GM13976 (cell line): ENCODE measurements at regions not wholly inside any gene's neighbourhood (a gene's known extent, or its start where the extent isn't known, plus 50 kb on each side); places are given as distances from the start of the nearest gene placed in this dataset.
A peak's percentile ranks its signal among the peaks of the same experiment; 100 is the strongest.

Experiments
- DNase-seq: peaks from one replicate; pipeline ENCODE4 v3.0.0; 2012; ENCODE audit warnings: low spot score
- CTCF ChIP-seq: IDR thresholded peaks from 2 replicates; pipeline ENCODE4 v1.5.1; 2012; ENCODE audit warnings: borderline replicate concordance, mild to moderate bottlenecking; ENCODE audit not compliant: insufficient read depth; ENCODE audit errors: extremely low read depth, missing control alignments, control extremely low read depth
- in situ Hi-C: fragments of 300-500 bp; cut with MboI; formaldehyde crosslinking; loops from one replicate; pipeline ENCODE4 v1.12.0; 2022; ENCODE audit warnings: low sequenced_read_pairs, mixed read lengths, inconsistent platforms; ENCODE audit not compliant: unreplicated experiment

DNA sequence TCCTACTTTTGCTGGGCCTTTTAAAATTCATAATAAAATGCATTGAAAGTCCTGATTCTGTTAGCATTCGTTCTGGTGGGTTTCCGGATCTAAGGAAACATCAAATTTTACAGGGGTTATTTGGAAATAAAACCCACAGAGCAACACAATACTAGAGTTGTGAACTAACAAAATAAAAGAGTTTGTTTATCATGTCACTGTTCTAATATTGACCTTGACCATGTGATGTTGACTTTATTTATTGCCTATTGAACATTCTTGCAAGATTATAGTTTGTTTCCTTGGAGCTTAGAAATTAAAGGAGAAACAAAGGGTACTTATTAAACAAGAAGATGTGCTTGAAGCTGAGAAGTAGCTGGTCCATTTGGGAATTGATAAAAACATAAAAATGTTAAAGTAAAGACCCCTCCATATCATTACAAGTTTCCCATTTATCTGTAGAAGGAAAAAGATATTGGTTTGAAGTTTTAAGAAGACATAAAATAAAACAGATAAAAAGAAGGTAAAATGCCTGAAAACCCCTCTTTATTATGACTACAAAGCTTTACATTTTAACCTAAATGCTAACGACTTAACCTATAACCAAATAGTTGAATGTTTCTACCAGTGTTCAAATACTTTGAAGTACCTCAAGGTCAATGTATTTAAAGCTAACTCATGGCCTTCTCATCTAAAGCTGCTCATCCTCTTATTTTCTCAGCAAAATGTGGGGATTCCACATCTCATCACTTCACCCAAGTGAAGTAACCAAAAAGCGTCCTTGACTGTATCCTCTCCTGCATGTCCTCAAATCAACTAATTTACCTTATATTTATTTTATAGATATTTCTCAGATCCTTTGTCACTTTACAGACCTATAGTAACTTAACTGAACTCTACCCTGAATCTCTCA lies 179.6 kb downstream of the GASK1B start:
- no peak for DNase-seq
- TF ChIP-seq CTCF = no peak
- in situ Hi-C loops = loop anchor here (10.0 kb wide), 1 partner anchor 172 kb away; no protein-coding TSS in a partner anchor

DNA sequence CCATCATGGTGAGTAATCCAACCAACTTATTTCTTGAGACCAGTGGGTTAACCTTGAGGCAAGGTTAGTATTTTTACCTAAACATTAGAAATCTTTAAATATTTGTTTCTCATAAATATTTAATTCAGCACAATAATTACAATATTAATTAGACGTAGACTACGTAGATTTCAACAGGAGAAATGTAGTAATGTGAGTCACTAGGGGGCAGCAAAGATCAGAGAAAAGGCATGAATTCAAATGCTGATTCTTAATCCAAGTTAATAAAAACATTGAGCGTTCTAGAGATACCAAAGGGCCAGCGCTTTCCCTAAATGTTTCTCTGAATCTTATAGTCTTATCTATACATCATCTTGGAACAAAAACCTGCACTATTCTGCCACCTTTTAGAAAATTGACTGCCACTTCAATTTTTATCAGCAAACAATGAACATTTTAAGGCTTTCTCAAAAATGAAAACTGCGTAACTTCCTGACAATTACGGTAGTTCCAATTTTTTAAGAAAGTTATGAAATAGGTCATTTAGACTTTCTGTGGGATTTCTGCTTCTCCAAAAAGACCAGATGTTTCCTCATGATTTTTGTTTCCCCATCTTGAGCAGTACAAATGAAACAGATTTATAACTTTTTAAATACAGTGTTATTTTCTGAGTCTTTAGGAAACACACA lies 180.7 kb downstream of the GASK1B start:
- in situ Hi-C loops = loop anchor here (10.0 kb wide), 1 partner anchor 173 kb away; no protein-coding TSS in a partner anchor
- DNase-seq = peak; percentile 13
- peak; percentile 46 for TF ChIP-seq CTCF

- in situ Hi-C loops = no loop called here
- TF ChIP-seq CTCF = no peak
- DNase-seq = no peak
These were observed 184.2 kb downstream of the GASK1B start for GRCh38 chr4:157988641-157989040.

DNA sequence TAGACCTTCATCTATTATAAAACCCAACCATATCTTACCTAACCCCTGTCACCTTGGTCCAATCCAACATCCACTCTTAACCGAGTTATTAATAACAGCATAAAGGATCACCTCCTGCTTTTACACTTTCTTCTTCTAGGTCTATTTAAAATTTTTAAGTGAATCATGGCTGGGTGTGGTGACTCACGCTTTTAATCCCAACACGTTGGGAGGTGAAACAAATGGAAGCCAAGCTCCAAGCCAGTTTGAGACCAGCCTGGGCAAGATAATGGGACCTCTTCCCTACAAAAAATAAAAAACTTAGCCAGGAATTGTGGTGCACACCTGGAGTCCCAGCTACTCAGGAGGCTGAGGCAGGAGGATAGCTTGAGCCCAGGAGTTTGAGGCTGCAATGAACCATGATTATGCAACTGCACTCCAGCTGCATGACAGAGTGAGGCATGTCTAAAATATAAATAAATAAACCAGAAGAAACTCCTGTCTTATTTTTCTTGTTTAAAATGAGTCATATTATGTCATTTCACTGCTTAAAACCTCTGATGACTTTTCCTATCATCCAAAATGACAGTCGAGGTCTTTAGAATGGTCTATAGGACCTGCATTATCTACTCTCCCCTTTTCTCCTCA lies 188.4 kb downstream of the GASK1B start:
- in situ Hi-C loops = no loop called here

DNA sequence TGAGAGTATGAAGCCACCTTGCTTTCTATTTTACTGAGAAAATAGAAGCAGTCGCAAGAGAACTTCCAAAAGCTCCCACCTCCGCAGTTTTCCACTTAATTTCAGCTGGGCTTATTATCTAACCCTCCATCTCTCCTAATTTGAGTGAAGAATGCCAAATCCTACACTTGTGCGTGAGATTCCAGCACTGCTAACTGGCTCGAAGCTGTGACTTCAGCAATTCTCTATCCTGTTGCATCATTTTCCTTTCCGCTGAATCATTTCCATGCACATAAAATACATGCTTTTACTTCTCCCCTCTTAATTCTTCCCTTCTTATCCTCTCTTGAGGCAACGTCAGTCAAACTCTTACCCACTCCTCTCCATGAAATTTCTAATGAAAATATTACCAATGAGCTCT lies 189.5 kb downstream of the GASK1B start:
- TF ChIP-seq CTCF = no peak
- DNase-seq = no peak
- in situ Hi-C loops = no loop called here

More for the DNA sequence above, 188.4 kb downstream of the GASK1B start:
- DNase-seq = no peak
- no peak for TF ChIP-seq CTCF

DNA sequence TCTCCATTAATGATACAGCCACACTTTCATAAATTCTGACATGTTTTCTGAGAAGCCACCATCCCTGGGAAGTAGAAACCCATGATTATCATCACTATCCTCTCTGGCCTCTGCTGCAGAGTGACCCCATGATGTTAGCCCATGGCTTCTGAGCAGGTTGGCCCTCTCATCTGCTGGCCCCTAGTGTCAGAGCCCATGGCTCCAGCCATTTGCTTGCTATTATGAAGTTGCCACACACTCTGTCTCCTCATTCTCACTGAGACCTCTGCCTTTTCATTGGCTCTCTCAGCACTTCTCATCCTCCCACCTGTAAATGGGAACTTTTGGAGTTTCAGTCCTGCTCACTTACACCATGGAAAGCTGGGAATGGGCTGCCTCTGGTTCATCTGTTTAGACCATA lies 192.7 kb downstream of the GASK1B start:
- in situ Hi-C loops = no loop called here
- TF ChIP-seq CTCF = no peak
- DNase-seq = no peak
